PC-9 (cell line): ENCODE measurements at regions not wholly inside any gene's neighbourhood (a gene's known extent, or its start where the extent isn't known, plus 50 kb on each side); places are given as distances from the start of the nearest gene placed in this dataset.

ENCODE experiments used
- BruUV-seq: library from RNA; stranded (reverse); fragments of 400-500 nt; replicated peaks from 2 replicates; lab custom pipeline; 2021; lab: Mats Ljungman, UMichigan
- CTCF ChIA-PET: fragments of 300-600 bp; sonication (Branson Sonifier 250); formaldehyde crosslinking; loops from one replicate; lab custom pipeline; 2022; ENCODE audit warnings: antibody characterized with exemption; lab: Charles Lee
- POLR2A ChIA-PET: fragments of 300-600 bp; sonication (Branson Sonifier 250); formaldehyde crosslinking; loops from one replicate; lab custom pipeline; 2022; ENCODE audit warnings: antibody characterized with exemption; ENCODE audit not compliant: unreplicated experiment; lab: Charles Lee
- DNase-seq, 2 experiments: peaks; one replicate each; pipeline versions ENCODE4 v3.0.0 to v3.0.0-alpha.2; 2015 to 2022; ENCODE audit warnings: mixed read lengths in 1 of 2
- H2AFZ ChIP-seq: fragments of 200-600 bp; sonication (generic); 2 replicates; pipeline ENCODE4 v1.8.1; 2017; ENCODE audit warnings: antibody characterized with exemption
- H3F3A ChIP-seq: fragments of 200-600 bp; sonication (generic); 2 replicates; pipeline ENCODE4 v1.8.1; 2017; ENCODE audit warnings: antibody characterized with exemption, mild to moderate bottlenecking, low read depth; ENCODE audit not compliant: insufficient read depth
- H3K27ac ChIP-seq: fragments of 200-600 bp; sonication (generic); 2 replicates; pipeline ENCODE4 v1.6.1; 2016; ENCODE audit warnings: mixed run types
- H3K27me3 ChIP-seq: fragments of 200-600 bp; sonication (generic); 2 replicates; pipeline ENCODE4 v1.6.1; 2016; ENCODE audit warnings: low read depth, mixed run types; ENCODE audit not compliant: insufficient read depth
- H3K36me3 ChIP-seq: fragments of 200-600 bp; sonication (generic); 2 replicates; pipeline ENCODE4 v1.6.1; 2016; ENCODE audit warnings: low read depth, mixed run types
- H3K4me1 ChIP-seq: fragments of 200-600 bp; sonication (generic); replicated peaks from 2 replicates; pipeline ENCODE4 v1.6.1; 2016; ENCODE audit warnings: mixed run types; ENCODE audit not compliant: insufficient read depth
- H3K4me2 ChIP-seq: fragments of 200-600 bp; sonication (generic); 2 replicates; pipeline ENCODE4 v1.6.1; 2017; ENCODE audit warnings: mixed run types
- H3K4me3 ChIP-seq: fragments of 200-600 bp; sonication (generic); 2 replicates; pipeline ENCODE4 v1.6.1; 2016; ENCODE audit warnings: mixed run types
- H3K79me2 ChIP-seq: fragments of 200-600 bp; sonication (generic); 2 replicates; pipeline ENCODE4 v1.6.1; 2017; ENCODE audit warnings: low read depth, mixed run types
- H3K9me2 ChIP-seq: fragments of 200-600 bp; sonication (generic); 2 replicates; pipeline ENCODE4 v1.8.1; 2017; ENCODE audit warnings: mild to moderate bottlenecking; ENCODE audit not compliant: insufficient read depth
- H3K9me3 ChIP-seq: fragments of 200-600 bp; sonication (generic); 2 replicates; pipeline ENCODE4 v1.8.1; 2016; ENCODE audit warnings: low read depth; ENCODE audit not compliant: insufficient read depth
- H4K20me1 ChIP-seq: fragments of 200-600 bp; sonication (generic); 2 replicates; pipeline ENCODE4 v1.8.1; 2017; ENCODE audit not compliant: insufficient read depth
- CTCF ChIP-seq: fragments of 200-600 bp; sonication (generic); conservative IDR thresholded peaks from 2 replicates; pipeline ENCODE4 v1.6.1; 2017; ENCODE audit warnings: mixed run types, antibody characterized with exemption, mild to moderate bottlenecking, moderate library complexity
- EZH2 ChIP-seq: fragments of 200-600 bp; sonication (generic); IDR thresholded peaks from 2 replicates; pipeline ENCODE4 v1.8.0; 2017; ENCODE audit warnings: antibody characterized with exemption, low read depth
- intact Hi-C: fragments of 100-400 bp; cut with micrococcal nuclease; formaldehyde crosslinking; loops from one replicate; pipeline ENCODE4 v1.10.0; 2022; ENCODE audit not compliant: unreplicated experiment

- no TSS peak for BruUV-seq
- Histone ChIP-seq H3K4me1 (no peaks in the 10 kb centered on the region), H3K27ac (no peak overlapping the region), H3K4me3 (no peak overlapping the region), H3K79me2 (no peaks in the 10 kb centered on the region), H3K36me3 (no peaks in the 10 kb centered on the region), H3K9me3 (no peaks in the 10 kb centered on the region), H3K27me3 (no peaks in the 10 kb centered on the region), H2AFZ (no peak overlapping the region), H3F3A (no peaks in the 10 kb centered on the region), H3K4me2 (no peak overlapping the region), H4K20me1 (no peaks in the 10 kb centered on the region; the same call in 1 of the 2 replicates), H3K9me2 (no peaks in the 10 kb centered on the region)
- ChIA-PET POLR2A (no interaction called here), CTCF (no interaction called here)
- intact Hi-C loops, result no loop called here
- no peak for DNase-seq
- TF ChIP-seq EZH2 (no peak), CTCF (no peak)
Observed at GRCh38 chr11:112497826-112498225, 237.2 kb upstream of the PLET1 start.

DNA sequence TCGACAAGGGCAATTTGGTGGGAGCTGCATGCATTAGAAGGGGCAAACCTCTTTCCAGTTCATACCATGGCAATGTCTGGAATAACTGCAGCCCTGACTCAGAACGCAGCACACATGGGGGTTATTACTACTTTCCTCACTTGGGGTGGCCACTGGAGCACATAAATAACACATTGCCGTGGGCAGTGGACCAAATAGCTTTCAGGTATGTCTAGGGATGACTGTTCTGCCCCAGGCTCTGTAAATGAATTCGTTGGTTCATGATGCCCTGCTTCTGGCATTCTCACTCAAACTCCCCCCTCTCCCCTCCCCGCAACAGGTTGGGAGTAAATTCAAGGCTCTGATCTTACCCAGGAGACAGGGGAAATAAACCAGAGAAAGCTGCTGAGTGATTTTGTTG lies 238.0 kb upstream of the PLET1 start:
- Histone ChIP-seq H3K9me3 (no peaks in the 10 kb centered on the region), H3K4me2 (no peak overlapping the region), H3K27ac (no peak overlapping the region), H4K20me1 (no peaks in the 10 kb centered on the region; the same call in 1 of the 2 replicates), H3K4me3 (no peak overlapping the region), H3K9me2 (no peaks in the 10 kb centered on the region), H3K79me2 (no peaks in the 10 kb centered on the region), H3K4me1 (no peaks in the 10 kb centered on the region), H2AFZ (no peak overlapping the region), H3F3A (no peaks in the 10 kb centered on the region), H3K27me3 (no peaks in the 10 kb centered on the region), H3K36me3 (no peaks in the 10 kb centered on the region)
- ChIA-PET CTCF (no interaction called here), POLR2A (no interaction called here)
- BruUV-seq, result no TSS peak
- peak in 1 of 2 experiments; percentile 66 for DNase-seq
- TF ChIP-seq EZH2 (no peak), CTCF (no peak)
- intact Hi-C loops, result no loop called here

GRCh38 chr11:112499153-112499880 lies 238.7 kb upstream of the PLET1 start:
- intact Hi-C loops, result no loop called here
- H2AFZ ChIP-seq, result no peak overlapping the region
- H3K4me1 ChIP-seq, result no peaks in the 10 kb centered on the region
- DNase-seq, result no peak
- CTCF ChIA-PET, result no interaction called here
- H3K9me3 ChIP-seq, result no peaks in the 10 kb centered on the region
- H3K27me3 ChIP-seq, result no peaks in the 10 kb centered on the region
- H3K4me2 ChIP-seq, result no peak overlapping the region
- H3F3A ChIP-seq, result no peaks in the 10 kb centered on the region
- BruUV-seq, result no TSS peak
- no peaks in the 10 kb centered on the region for H3K36me3 ChIP-seq
- no peaks in the 10 kb centered on the region for H3K79me2 ChIP-seq
- no peaks in the 10 kb centered on the region for H3K9me2 ChIP-seq
- POLR2A ChIA-PET, result no interaction called here
- TF ChIP-seq EZH2 (no peak), CTCF (no peak)
- H3K27ac ChIP-seq, result no peak overlapping the region
- no peak overlapping the region for H3K4me3 ChIP-seq
- no peaks in the 10 kb centered on the region; the same call in 1 of the 2 replicates for H4K20me1 ChIP-seq
